GM23338 (cell line): ENCODE measurements at regions not wholly inside any gene's neighbourhood (a gene's known extent, or its start where the extent isn't known, plus 50 kb on each side); places are given as distances from the start of the nearest gene placed in this dataset.

Experiments used
- ATAC-seq: fragments of 200-7000 bp; cut with Tn5 transposase; 3 replicates; pipeline ENCODE4 v1.9.1; 2020
- DNase-seq: peaks from one replicate; pipeline ENCODE4 v3.0.0-alpha.2; 2015; ENCODE audit warnings: low spot score
- H2AFZ ChIP-seq: fragments of 200-600 bp; sonication (generic); 2 replicates; pipeline ENCODE4 v1.8.0; 2016; ENCODE audit warnings: antibody characterized with exemption, mild to moderate bottlenecking, moderate library complexity
- H3F3A ChIP-seq: fragments of 200-600 bp; sonication (generic); replicated peaks from 2 replicates; pipeline ENCODE4 v1.8.0; 2017; ENCODE audit warnings: antibody characterized with exemption, mixed run types, low read depth
- H3K27ac ChIP-seq: fragments of 200-600 bp; sonication (generic); 2 replicates; pipeline ENCODE4 v1.6.1; 2016; ENCODE audit warnings: low read depth
- H3K27me3 ChIP-seq: fragments of 200-600 bp; sonication (generic); 2 replicates; pipeline ENCODE4 v1.8.0; 2016; ENCODE audit warnings: mild to moderate bottlenecking, mixed run types, moderate library complexity; ENCODE audit not compliant: insufficient read depth
- H3K36me3 ChIP-seq: fragments of 200-600 bp; sonication (generic); 2 replicates; pipeline ENCODE4 v1.8.0; 2016; ENCODE audit warnings: mild to moderate bottlenecking; ENCODE audit not compliant: insufficient read depth
- H3K4me1 ChIP-seq: fragments of 200-600 bp; sonication (generic); 2 replicates; pipeline ENCODE4 v1.8.0; 2016; ENCODE audit warnings: mild to moderate bottlenecking, moderate library complexity; ENCODE audit not compliant: insufficient read depth
- H3K4me2 ChIP-seq: fragments of 200-600 bp; sonication (generic); 2 replicates; pipeline ENCODE4 v1.7.1; 2017; ENCODE audit warnings: mixed run types
- H3K4me3 ChIP-seq: fragments of 200-600 bp; sonication (generic); 2 replicates; pipeline ENCODE4 v1.6.1; 2016; ENCODE audit warnings: mixed run types
- H3K79me2 ChIP-seq: fragments of 200-600 bp; sonication (generic); replicated peaks from 2 replicates; pipeline ENCODE4 v1.8.0; 2017; ENCODE audit warnings: mild to moderate bottlenecking; ENCODE audit not compliant: insufficient read depth
- H3K9me2 ChIP-seq: fragments of 200-600 bp; sonication (generic); 2 replicates; pipeline ENCODE4 v1.8.0; 2017; ENCODE audit not compliant: insufficient read depth
- H4K20me1 ChIP-seq: fragments of 200-600 bp; sonication (generic); replicated peaks from 2 replicates; pipeline ENCODE4 v1.8.0; 2017; ENCODE audit warnings: mild to moderate bottlenecking; ENCODE audit not compliant: insufficient read depth
- H3K27ac Mint-ChIP-seq: 2 replicates; pipeline ENCODE4 v1.8.0; 2020; ENCODE audit warnings: inconsistent platforms, mild to moderate bottlenecking, moderate library complexity, mixed read lengths
- H3K27me3 Mint-ChIP-seq: 3 replicates; pipeline ENCODE4 v1.8.0; 2022; ENCODE audit warnings: low read depth, mild to moderate bottlenecking, moderate library complexity, mixed read lengths, inconsistent platforms; ENCODE audit not compliant: insufficient read depth, poor library complexity
- H3K36me3 Mint-ChIP-seq: 3 replicates; pipeline ENCODE4 v1.8.0; 2021; ENCODE audit warnings: low read depth, mild to moderate bottlenecking, inconsistent platforms, moderate library complexity, mixed read lengths
- H3K4me1 Mint-ChIP-seq: 3 replicates; pipeline ENCODE4 v1.8.0; 2020; ENCODE audit warnings: mild to moderate bottlenecking, inconsistent platforms, mixed read lengths
- H3K4me3 Mint-ChIP-seq: 3 replicates; pipeline ENCODE4 v1.8.0; 2021; ENCODE audit warnings: moderate library complexity, mild to moderate bottlenecking, inconsistent platforms, mixed read lengths
- H3K9me3 Mint-ChIP-seq: 3 replicates; pipeline ENCODE4 v1.8.0; 2020; ENCODE audit warnings: moderate library complexity, mild to moderate bottlenecking, inconsistent platforms, mixed read lengths
- CREB1 ChIP-seq: fragments of 250-450 bp; sonication (Bioruptor Pico); IDR thresholded peaks from 2 replicates; pipeline ENCODE4 v1.5.0; 2020; ENCODE audit warnings: low read depth, mild to moderate bottlenecking, moderate library complexity
- EZH2phosphoT487 ChIP-seq: fragments of 200-600 bp; sonication (generic); IDR thresholded peaks from one replicate; pipeline ENCODE4 v1.8.1; 2018; ENCODE audit warnings: antibody characterized with exemption; ENCODE audit not compliant: unreplicated experiment
- NANOG ChIP-seq: IDR thresholded peaks from 2 replicates; pipeline ENCODE4 v1.6.1; 2016; ENCODE audit warnings: antibody characterized with exemption, borderline replicate concordance
- STAT1 ChIP-seq: IDR thresholded peaks from one replicate; pipeline ENCODE4 v1.6.1; 2016; ENCODE audit warnings: antibody characterized with exemption; ENCODE audit not compliant: unreplicated experiment
- TF ChIP-seq, protein P1 (sequence below): fragments of 250-450 bp; sonication (Bioruptor Pico); IDR thresholded peaks from 2 replicates; pipeline ENCODE4 v1.5.0; 2020; ENCODE audit warnings: mild to moderate bottlenecking, moderate library complexity
- TF ChIP-seq, protein P2 (sequence below): IDR thresholded peaks from 2 replicates; pipeline ENCODE4 v1.6.1; 2016; ENCODE audit warnings: antibody characterized with exemption
- TF ChIP-seq, protein P3 (sequence below), 2 experiments: fragments of 200-600 bp in 1 of 2; sonication (generic) in 1 of 2; conservative IDR thresholded peaks; 2 replicates each; pipeline versions ENCODE4 v1.5.1 to v1.6.1; 2016 to 2017; ENCODE audit warnings: antibody characterized with exemption in 2 of 2, low read depth in 2 of 2, mild to moderate bottlenecking in 2 of 2, moderate library complexity in 1 of 2

DNA sequence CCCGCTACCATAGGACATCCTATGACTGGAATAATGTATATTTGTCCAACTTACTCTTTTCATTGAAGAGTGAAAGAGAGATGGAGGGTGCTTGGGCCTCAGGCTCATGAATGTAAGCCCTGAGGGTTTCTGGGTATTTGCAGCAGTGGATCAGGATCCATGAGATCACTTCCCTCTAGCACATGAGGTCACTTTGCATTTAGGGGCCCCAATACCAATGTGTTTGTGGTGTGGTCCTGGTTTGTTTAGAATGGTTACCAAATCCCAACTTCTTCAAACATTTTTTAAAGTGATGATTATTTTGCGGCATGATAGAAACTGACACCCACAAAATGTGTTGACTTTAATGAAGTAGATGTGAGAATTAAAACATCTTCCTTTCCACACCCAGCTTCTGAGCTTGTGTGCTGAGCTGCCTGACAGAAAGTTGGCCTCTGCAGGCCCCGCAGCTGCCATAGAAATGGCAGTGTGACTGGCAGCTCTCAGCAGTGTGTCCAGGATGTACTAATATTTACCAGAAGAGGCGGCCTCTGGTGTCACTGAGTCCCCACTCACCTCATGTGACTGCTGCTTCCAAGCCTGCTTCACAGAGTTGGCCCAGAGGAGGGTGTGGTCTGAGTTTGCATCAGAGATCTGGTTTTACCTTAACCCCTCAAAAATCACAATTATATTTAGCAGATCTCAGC is 447.6 kb upstream of the NPVF start (continued):
- TF ChIP-seq, protein P1, sequence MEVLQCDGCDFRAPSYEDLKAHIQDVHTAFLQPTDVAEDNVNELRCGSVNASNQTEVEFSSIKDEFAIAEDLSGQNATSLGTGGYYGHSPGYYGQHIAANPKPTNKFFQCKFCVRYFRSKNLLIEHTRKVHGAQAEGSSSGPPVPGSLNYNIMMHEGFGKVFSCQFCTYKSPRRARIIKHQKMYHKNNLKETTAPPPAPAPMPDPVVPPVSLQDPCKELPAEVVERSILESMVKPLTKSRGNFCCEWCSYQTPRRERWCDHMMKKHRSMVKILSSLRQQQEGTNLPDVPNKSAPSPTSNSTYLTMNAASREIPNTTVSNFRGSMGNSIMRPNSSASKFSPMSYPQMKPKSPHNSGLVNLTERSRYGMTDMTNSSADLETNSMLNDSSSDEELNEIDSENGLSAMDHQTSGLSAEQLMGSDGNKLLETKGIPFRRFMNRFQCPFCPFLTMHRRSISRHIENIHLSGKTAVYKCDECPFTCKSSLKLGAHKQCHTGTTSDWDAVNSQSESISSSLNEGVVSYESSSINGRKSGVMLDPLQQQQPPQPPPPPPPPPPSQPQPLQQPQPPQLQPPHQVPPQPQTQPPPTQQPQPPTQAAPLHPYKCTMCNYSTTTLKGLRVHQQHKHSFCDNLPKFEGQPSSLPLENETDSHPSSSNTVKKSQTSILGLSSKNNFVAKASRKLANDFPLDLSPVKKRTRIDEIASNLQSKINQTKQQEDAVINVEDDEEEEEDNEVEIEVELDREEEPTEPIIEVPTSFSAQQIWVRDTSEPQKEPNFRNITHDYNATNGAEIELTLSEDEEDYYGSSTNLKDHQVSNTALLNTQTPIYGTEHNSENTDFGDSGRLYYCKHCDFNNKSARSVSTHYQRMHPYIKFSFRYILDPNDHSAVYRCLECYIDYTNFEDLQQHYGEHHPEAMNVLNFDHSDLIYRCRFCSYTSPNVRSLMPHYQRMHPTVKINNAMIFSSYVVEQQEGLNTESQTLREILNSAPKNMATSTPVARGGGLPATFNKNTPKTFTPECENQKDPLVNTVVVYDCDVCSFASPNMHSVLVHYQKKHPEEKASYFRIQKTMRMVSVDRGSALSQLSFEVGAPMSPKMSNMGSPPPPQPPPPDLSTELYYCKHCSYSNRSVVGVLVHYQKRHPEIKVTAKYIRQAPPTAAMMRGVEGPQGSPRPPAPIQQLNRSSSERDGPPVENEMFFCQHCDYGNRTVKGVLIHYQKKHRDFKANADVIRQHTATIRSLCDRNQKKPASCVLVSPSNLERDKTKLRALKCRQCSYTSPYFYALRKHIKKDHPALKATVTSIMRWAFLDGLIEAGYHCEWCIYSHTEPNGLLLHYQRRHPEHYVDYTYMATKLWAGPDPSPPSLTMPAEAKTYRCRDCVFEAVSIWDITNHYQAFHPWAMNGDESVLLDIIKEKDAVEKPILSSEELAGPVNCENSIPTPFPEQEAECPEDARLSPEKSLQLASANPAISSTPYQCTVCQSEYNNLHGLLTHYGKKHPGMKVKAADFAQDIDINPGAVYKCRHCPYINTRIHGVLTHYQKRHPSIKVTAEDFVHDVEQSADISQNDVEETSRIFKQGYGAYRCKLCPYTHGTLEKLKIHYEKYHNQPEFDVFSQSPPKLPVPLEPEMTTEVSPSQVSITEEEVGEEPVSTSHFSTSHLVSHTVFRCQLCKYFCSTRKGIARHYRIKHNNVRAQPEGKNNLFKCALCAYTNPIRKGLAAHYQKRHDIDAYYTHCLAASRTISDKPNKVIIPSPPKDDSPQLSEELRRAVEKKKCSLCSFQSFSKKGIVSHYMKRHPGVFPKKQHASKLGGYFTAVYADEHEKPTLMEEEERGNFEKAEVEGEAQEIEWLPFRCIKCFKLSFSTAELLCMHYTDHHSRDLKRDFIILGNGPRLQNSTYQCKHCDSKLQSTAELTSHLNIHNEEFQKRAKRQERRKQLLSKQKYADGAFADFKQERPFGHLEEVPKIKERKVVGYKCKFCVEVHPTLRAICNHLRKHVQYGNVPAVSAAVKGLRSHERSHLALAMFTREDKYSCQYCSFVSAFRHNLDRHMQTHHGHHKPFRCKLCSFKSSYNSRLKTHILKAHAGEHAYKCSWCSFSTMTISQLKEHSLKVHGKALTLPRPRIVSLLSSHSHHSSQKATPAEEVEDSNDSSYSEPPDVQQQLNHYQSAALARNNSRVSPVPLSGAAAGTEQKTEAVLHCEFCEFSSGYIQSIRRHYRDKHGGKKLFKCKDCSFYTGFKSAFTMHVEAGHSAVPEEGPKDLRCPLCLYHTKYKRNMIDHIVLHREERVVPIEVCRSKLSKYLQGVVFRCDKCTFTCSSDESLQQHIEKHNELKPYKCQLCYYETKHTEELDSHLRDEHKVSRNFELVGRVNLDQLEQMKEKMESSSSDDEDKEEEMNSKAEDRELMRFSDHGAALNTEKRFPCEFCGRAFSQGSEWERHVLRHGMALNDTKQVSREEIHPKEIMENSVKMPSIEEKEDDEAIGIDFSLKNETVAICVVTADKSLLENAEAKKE (CRISPR knock-in tag): no peak
- TF ChIP-seq, protein P2, sequence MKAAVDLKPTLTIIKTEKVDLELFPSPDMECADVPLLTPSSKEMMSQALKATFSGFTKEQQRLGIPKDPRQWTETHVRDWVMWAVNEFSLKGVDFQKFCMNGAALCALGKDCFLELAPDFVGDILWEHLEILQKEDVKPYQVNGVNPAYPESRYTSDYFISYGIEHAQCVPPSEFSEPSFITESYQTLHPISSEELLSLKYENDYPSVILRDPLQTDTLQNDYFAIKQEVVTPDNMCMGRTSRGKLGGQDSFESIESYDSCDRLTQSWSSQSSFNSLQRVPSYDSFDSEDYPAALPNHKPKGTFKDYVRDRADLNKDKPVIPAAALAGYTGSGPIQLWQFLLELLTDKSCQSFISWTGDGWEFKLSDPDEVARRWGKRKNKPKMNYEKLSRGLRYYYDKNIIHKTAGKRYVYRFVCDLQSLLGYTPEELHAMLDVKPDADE: no peak

GRCh38 chr7:25677595-25677994 is 449.3 kb upstream of the NPVF start:
- Mint-ChIP-seq H3K27ac (no peak overlapping the region), H3K4me1 (0 out of 3 replicates have a peak, but pooled peaks cover 4% of the 10 kb centered on the region), H3K27me3 (no peaks in the 10 kb centered on the region), H3K36me3 (no peaks in the 10 kb centered on the region), H3K4me3 (no peak overlapping the region), H3K9me3 (no peaks in the 10 kb centered on the region)
- TF ChIP-seq, protein P3, sequence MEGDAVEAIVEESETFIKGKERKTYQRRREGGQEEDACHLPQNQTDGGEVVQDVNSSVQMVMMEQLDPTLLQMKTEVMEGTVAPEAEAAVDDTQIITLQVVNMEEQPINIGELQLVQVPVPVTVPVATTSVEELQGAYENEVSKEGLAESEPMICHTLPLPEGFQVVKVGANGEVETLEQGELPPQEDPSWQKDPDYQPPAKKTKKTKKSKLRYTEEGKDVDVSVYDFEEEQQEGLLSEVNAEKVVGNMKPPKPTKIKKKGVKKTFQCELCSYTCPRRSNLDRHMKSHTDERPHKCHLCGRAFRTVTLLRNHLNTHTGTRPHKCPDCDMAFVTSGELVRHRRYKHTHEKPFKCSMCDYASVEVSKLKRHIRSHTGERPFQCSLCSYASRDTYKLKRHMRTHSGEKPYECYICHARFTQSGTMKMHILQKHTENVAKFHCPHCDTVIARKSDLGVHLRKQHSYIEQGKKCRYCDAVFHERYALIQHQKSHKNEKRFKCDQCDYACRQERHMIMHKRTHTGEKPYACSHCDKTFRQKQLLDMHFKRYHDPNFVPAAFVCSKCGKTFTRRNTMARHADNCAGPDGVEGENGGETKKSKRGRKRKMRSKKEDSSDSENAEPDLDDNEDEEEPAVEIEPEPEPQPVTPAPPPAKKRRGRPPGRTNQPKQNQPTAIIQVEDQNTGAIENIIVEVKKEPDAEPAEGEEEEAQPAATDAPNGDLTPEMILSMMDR (conservative IDR thresholded peaks at IDR 0.05; ENCODE audit: low read depth in 2 of 2): no peak
- no peak for TF ChIP-seq CREB1 (CRISPR knock-in tag)
- no peak for TF ChIP-seq NANOG
- TF ChIP-seq, protein P2: no peak
- no peak for TF ChIP-seq STAT1
- no peak for TF ChIP-seq EZH2phosphoT487
- H3K36me3 ChIP-seq: no peaks in the 10 kb centered on the region
- H4K20me1 ChIP-seq: no peaks in the 10 kb centered on the region
- H3K27ac ChIP-seq: no peak overlapping the region
- no peak for ATAC-seq
- H3K4me2 ChIP-seq: no peak overlapping the region
- no peaks in the 10 kb centered on the region for H3K79me2 ChIP-seq
- no peak for DNase-seq
- peaks cover 5% of the 10 kb centered on the region; the same call in 1 of the 2 replicates for H3K9me2 ChIP-seq
- H3K4me1 ChIP-seq: no peaks in the 10 kb centered on the region
- H3K4me3 ChIP-seq: no peak overlapping the region
- no peaks in the 10 kb centered on the region for H3K27me3 ChIP-seq
- H2AFZ ChIP-seq: no peak overlapping the region
- H3F3A ChIP-seq: no peaks in the 10 kb centered on the region
